ENCODE measurements at regions not wholly inside any gene's neighbourhood (a gene's known extent, or its start where the extent isn't known, plus 50 kb on each side); places are given as distances from the start of the nearest gene placed in this dataset.

- TF ChIP-seq CTCF (IDR thresholded peaks at IDR 0.05; ENCODE audit: low read length) (no peak), EZH2 (IDR thresholded peaks at IDR 0.05; ENCODE audit: borderline replicate concordance, low read length) (no peak)
Observed at GRCh38 chr10:128940081-128940480, 527.0 kb upstream of the MGMT start.
